ENCODE measurements at regions not wholly inside any gene's neighbourhood (a gene's known extent, or its start where the extent isn't known, plus 50 kb on each side); places are given as distances from the start of the nearest gene placed in this dataset.

DNA sequence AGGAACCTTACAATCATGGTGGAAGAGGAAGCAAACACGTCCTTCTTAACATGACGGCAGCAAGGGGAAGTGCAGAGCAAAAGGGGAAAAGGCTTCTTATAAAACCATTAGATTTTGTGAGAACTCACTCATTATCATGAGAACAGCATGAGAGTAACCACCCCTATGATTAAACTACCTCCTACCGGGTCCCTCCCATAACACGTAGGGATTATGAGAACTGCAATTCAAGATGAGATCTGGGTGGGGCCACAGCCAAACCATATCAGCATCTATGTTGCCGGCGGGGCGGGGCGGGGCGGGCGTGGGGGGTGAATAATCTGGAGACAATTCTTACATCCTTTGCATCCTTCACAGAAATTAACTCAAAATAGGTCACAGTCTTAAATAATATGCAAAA is 58.8 kb upstream of the GFPT2 start:
- Histone ChIP-seq H3K9me3 (no peaks in the 10 kb centered on the region), H3K27me3 (no peaks in the 10 kb centered on the region), H3K4me1 (no peaks in the 10 kb centered on the region), H3K36me3 (no peaks in the 10 kb centered on the region), H3K27ac (no peak overlapping the region), H3K4me3 (no peak overlapping the region)
- ATAC-seq (no peak), DNase-seq (no peak)
- TF ChIP-seq, protein P1, sequence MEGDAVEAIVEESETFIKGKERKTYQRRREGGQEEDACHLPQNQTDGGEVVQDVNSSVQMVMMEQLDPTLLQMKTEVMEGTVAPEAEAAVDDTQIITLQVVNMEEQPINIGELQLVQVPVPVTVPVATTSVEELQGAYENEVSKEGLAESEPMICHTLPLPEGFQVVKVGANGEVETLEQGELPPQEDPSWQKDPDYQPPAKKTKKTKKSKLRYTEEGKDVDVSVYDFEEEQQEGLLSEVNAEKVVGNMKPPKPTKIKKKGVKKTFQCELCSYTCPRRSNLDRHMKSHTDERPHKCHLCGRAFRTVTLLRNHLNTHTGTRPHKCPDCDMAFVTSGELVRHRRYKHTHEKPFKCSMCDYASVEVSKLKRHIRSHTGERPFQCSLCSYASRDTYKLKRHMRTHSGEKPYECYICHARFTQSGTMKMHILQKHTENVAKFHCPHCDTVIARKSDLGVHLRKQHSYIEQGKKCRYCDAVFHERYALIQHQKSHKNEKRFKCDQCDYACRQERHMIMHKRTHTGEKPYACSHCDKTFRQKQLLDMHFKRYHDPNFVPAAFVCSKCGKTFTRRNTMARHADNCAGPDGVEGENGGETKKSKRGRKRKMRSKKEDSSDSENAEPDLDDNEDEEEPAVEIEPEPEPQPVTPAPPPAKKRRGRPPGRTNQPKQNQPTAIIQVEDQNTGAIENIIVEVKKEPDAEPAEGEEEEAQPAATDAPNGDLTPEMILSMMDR (IDR thresholded peaks at IDR 0.05) = no peak
- intact Hi-C loops (cut with DNase I) = no loop called here

DNA sequence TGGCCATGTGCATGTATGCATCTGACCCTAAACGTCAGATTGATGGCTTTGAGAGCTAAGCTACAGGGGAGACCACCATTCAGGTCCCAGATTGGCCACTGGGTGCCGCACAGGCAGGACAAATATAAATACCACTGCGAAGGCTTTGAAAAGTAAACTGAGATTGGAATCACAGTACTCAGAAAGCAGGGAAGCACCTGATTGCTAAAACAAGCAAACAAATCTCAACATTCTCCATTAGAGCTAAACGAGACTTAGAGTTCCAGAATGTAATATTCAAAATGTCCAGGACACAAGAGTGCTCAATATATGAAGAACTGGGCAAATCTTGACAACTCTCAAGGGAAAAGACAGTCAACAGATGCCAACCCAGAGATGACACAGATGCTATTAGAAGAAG is 61.0 kb upstream of the GFPT2 start:
- ATAC-seq (no peak), DNase-seq (no peak)
- Histone ChIP-seq H3K9me3 (no peaks in the 10 kb centered on the region), H3K4me3 (no peak overlapping the region), H3K4me1 (no peaks in the 10 kb centered on the region), H3K27ac (no peak overlapping the region), H3K36me3 (no peaks in the 10 kb centered on the region), H3K27me3 (no peaks in the 10 kb centered on the region)
- intact Hi-C loops (cut with DNase I) = no loop called here
- TF ChIP-seq, protein P1 (IDR thresholded peaks at IDR 0.05) = no peak

DNA sequence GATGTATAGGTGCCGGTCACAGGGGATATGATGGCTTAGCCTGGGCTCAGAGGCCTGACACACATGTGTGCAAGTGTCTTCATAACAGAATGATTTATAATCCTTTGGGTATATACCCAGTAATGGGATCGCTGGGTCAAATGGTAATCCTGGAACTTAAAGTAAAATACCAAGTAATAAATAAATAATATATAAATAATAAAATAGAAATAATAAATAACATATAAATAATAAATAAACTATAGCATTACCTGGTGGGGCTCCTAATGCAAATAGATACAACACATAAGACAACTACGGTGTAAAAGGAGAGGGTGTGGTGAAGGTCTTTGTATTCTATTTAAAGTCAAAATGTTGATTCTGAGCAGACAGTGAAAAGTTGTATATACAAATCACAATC is 68.5 kb upstream of the GFPT2 start:
- no peak for ATAC-seq
- Histone ChIP-seq H3K9me3 (no peaks in the 10 kb centered on the region), H3K36me3 (no peaks in the 10 kb centered on the region), H3K4me3 (no peak overlapping the region), H3K4me1 (no peaks in the 10 kb centered on the region), H3K27ac (no peak overlapping the region), H3K27me3 (no peaks in the 10 kb centered on the region)
- no peak for DNase-seq
- intact Hi-C loops (cut with DNase I) = no loop called here
- TF ChIP-seq, protein P1 (IDR thresholded peaks at IDR 0.05) = no peak

DNA sequence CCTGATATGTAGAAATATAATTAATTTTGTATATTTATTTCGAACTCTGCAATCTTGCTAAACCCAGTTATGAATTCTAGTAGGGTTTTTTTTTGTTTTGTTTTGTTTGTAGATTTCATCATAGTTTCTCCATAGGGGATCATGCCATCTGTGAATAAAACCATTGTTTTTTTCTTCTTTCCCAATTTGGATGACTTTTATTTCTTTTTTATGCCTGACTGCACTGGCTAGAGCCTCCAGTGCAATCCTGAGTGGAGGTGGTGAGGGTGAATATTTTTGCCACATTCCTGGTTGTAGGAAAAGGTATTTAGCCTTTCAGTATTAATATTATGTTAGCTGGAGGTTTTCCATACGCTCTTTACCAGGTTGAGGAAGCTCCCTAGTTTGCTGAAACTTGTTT is 70.0 kb upstream of the GFPT2 start:
- Histone ChIP-seq H3K27ac (no peak overlapping the region), H3K4me1 (no peaks in the 10 kb centered on the region), H3K27me3 (no peaks in the 10 kb centered on the region), H3K4me3 (no peak overlapping the region), H3K36me3 (no peaks in the 10 kb centered on the region), H3K9me3 (no peaks in the 10 kb centered on the region)
- intact Hi-C loops (cut with DNase I) = no loop called here
- DNase-seq (no peak), ATAC-seq (no peak)
- TF ChIP-seq, protein P1 (IDR thresholded peaks at IDR 0.05) = no peak

DNA sequence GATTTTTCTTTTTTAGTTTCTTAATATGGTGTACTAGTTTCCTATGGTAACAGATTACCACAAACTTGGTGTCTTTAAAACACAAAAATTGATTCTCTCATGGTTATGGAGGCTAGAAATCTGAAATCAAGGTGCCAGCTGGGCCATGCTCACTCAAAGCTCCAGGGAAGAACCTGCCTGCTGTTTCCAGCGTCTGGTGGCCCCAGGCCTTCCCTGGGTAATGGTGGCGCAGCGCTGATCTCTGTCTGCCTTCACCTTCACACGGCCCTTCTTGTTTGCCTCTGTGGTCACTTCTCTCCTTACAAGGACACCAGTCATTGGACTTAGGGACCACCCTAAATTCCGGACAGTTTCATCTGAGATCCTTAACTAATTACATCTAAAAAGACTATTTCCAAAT is 70.5 kb upstream of the GFPT2 start:
- Histone ChIP-seq H3K4me3 (no peak overlapping the region), H3K36me3 (no peaks in the 10 kb centered on the region), H3K27me3 (no peaks in the 10 kb centered on the region), H3K9me3 (no peaks in the 10 kb centered on the region), H3K4me1 (no peaks in the 10 kb centered on the region), H3K27ac (no peak overlapping the region)
- DNase-seq (no peak), ATAC-seq (no peak)
- intact Hi-C loops (cut with DNase I) = no loop called here
- TF ChIP-seq, protein P1 (IDR thresholded peaks at IDR 0.05) = no peak

DNA sequence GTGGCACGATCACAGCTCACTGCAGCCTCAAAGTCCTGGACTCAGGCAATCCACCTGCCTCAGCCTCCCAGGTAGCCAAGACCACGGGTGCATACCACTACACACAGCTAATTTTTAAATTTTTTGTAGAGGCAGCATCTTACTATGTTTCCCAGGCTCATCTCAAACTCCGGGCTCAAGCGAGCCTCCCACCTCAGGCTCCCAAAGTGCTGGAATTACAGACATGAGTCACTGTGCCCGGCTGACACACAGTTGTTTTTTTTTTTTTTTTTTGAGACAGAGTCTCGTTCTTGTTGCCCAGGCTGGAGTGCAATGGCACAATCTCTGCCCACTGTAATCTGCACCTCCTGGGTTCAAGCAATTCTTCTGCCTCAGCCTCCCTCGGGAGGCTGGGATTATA is 70.1 kb upstream of the CNOT6 start:
- intact Hi-C loops (cut with DNase I) = no loop called here
- Histone ChIP-seq H3K4me3 (no peak overlapping the region), H3K9me3 (no peaks in the 10 kb centered on the region), H3K27ac (no peak overlapping the region), H3K4me1 (no peaks in the 10 kb centered on the region), H3K27me3 (no peaks in the 10 kb centered on the region), H3K36me3 (no peaks in the 10 kb centered on the region)
- no peak for ATAC-seq
- DNase-seq = no peak
- TF ChIP-seq, protein P1 (IDR thresholded peaks at IDR 0.05) = no peak
